GM06990 (cell line): ENCODE measurements at regions not wholly inside any gene's neighbourhood (a gene's known extent, or its start where the extent isn't known, plus 50 kb on each side); places are given as distances from the start of the nearest gene placed in this dataset.

Source experiments
- DNase-seq: peaks from one replicate; pipeline ENCODE4 v3.0.0-alpha.2; 2011; ENCODE audit not compliant: insufficient read length; ENCODE audit errors: extremely low read depth
- H3K27me3 ChIP-seq: replicated peaks from 2 replicates; pipeline ENCODE4 v1.6.0; 2011; ENCODE audit warnings: low read length; ENCODE audit not compliant: control insufficient read depth, insufficient read depth
- H3K36me3 ChIP-seq: 2 replicates; pipeline ENCODE4 v1.5.1; 2011; ENCODE audit warnings: low read length; ENCODE audit not compliant: control insufficient read depth, insufficient read depth
- H3K4me3 ChIP-seq: replicated peaks from 2 replicates; pipeline ENCODE4 v1.5.1; 2011; ENCODE audit warnings: low read depth, mild to moderate bottlenecking, control low read depth, low read length
- CTCF ChIP-seq: IDR thresholded peaks from 2 replicates; pipeline ENCODE4 v1.5.1; 2011; ENCODE audit warnings: low read length, control low read depth, mild to moderate bottlenecking, inconsistent platforms; ENCODE audit not compliant: insufficient read depth, poor library complexity, severe bottlenecking

GRCh38 chr3:178174201-178174915, 361.9 kb upstream of the KCNMB2 start:
- Histone ChIP-seq H3K36me3 (no peaks in the 10 kb centered on the region), H3K4me3 (no peak overlapping the region), H3K27me3 (no peaks in the 10 kb centered on the region)
- no peak for TF ChIP-seq CTCF
- DNase-seq = no peak

GRCh38 chr3:178181088-178181487, 355.1 kb upstream of the KCNMB2 start:
- no peak for DNase-seq

GRCh38 chr3:178181784-178182183, 354.5 kb upstream of the KCNMB2 start:
- H3K36me3 ChIP-seq = no peaks in the 10 kb centered on the region
- no peaks in the 10 kb centered on the region for H3K27me3 ChIP-seq
- no peak for DNase-seq
- H3K4me3 ChIP-seq = no peak overlapping the region
- no peak for TF ChIP-seq CTCF

More at GRCh38 chr3:178181088-178181487, 355.1 kb upstream of the KCNMB2 start:
- Histone ChIP-seq H3K36me3 (no peaks in the 10 kb centered on the region), H3K4me3 (no peak overlapping the region), H3K27me3 (no peaks in the 10 kb centered on the region)
- no peak for TF ChIP-seq CTCF

GRCh38 chr3:178182337-178182779, 353.9 kb upstream of the KCNMB2 start:
- DNase-seq = no peak
- no peak overlapping the region for H3K4me3 ChIP-seq
- no peak for TF ChIP-seq CTCF
- no peaks in the 10 kb centered on the region for H3K36me3 ChIP-seq
- no peaks in the 10 kb centered on the region for H3K27me3 ChIP-seq

GRCh38 chr3:178184833-178185232, 351.4 kb upstream of the KCNMB2 start:
- no peak for TF ChIP-seq CTCF
- Histone ChIP-seq H3K36me3 (no peaks in the 10 kb centered on the region), H3K27me3 (no peaks in the 10 kb centered on the region), H3K4me3 (no peak overlapping the region)
- no peak for DNase-seq
